K562 (cell line): ENCODE measurements at regions not wholly inside any gene's neighbourhood (a gene's known extent, or its start where the extent isn't known, plus 50 kb on each side); places are given as distances from the start of the nearest gene placed in this dataset.

ENCODE experiments used
- ATAC-seq: fragments of 200-7000 bp; cut with Tn5 transposase; 3 replicates; pipeline ENCODE4 v1.9.1; 2020; ENCODE audit warnings: moderate library complexity
- BruUV-seq: library from RNA; stranded (reverse); fragments of 400-500 nt; replicated peaks from 2 replicates; lab custom pipeline; 2021; lab: Mats Ljungman, UMichigan
- CTCF ChIA-PET: fragments of 300-600 bp; formaldehyde crosslinking; extraction: SDS; loops from one replicate; lab custom pipeline; 2021; ENCODE audit warnings: low intra/inter-chr PET ratio; lab: Yijun Ruan, JAX
- POLR2A ChIA-PET: fragments of 300-600, 350-650 bp; sonication (Branson Sonifier 250); formaldehyde crosslinking; extraction: SDS; loops from one replicate; lab custom pipeline; 2021; ENCODE audit warnings: antibody characterized with exemption, inconsistent platforms; lab: Yijun Ruan, JAX
- DNase-seq, 4 experiments: peaks; one replicate each; pipeline versions ENCODE4 v3.0.0 to v3.0.0-alpha.2; 2011 to 2018; ENCODE audit warnings: low spot score in 3 of 4, mixed read lengths in 3 of 4; ENCODE audit errors: extremely low read depth in 1 of 4
- FAIRE-seq: peaks from 2 replicates; lab custom pipeline; 2011; peaks lifted over from hg19 to GRCh38; lab: Jason Lieb, UNC
- H2AFZ ChIP-seq: 2 replicates; pipeline ENCODE4 v1.6.0; 2011; ENCODE audit warnings: low read depth, low read length, control low read depth, inconsistent platforms
- H3K27ac ChIP-seq: fragments of 200-600 bp; 3 replicates; pipeline ENCODE4 v1.8.0; 2011; ENCODE audit warnings: low read depth, mild to moderate bottlenecking, control low read depth, inconsistent platforms, low read length, moderate library complexity, mixed read lengths; ENCODE audit errors: extremely low read depth
- H3K27me3 ChIP-seq, 2 experiments: fragments of 300-600 bp in 1 of 2; 2 replicates in 1 of 2; 3 replicates in 1 of 2; pipeline versions ENCODE4 v1.6.0 to v1.8.0; 2011; ENCODE audit warnings: inconsistent platforms in 2 of 2, low read length in 2 of 2, mild to moderate bottlenecking in 1 of 2, mixed read lengths in 1 of 2, moderate library complexity in 1 of 2; ENCODE audit not compliant: control insufficient read depth in 2 of 2, insufficient read depth in 2 of 2
- H3K36me3 ChIP-seq: fragments of 300-600 bp; 3 replicates; pipeline ENCODE4 v1.8.0; 2011; ENCODE audit warnings: mild to moderate bottlenecking, low read length, inconsistent platforms; ENCODE audit not compliant: control insufficient read depth, insufficient read depth
- H3K4me1 ChIP-seq, 2 experiments: fragments of 200-600 bp in 1 of 2; replicated peaks in 1 of 2; 2 replicates in 1 of 2; 3 replicates in 1 of 2; pipeline versions ENCODE4 v1.5.1 to v1.8.0; 2011; ENCODE audit warnings: inconsistent platforms in 2 of 2, low read length in 2 of 2, mild to moderate bottlenecking in 1 of 2, mixed read lengths in 1 of 2, moderate library complexity in 1 of 2; ENCODE audit not compliant: control insufficient read depth in 2 of 2, insufficient read depth in 2 of 2
- H3K4me2 ChIP-seq: 2 replicates; pipeline ENCODE4 v1.6.1; 2011; ENCODE audit warnings: low read length, control low read depth, inconsistent platforms, mixed read lengths; ENCODE audit not compliant: insufficient read depth
- H3K4me3 ChIP-seq: fragments of 200-600 bp; sonication (generic), shearing (Covaris generic); 2 replicates; pipeline ENCODE4 v1.5.1; 2016; ENCODE audit warnings: control low read depth, inconsistent platforms
- H3K79me2 ChIP-seq: fragments of 200-600 bp; 3 replicates; pipeline ENCODE4 v1.8.0; 2011; ENCODE audit warnings: low read length, inconsistent platforms; ENCODE audit not compliant: control insufficient read depth, insufficient read depth
- H3K9ac ChIP-seq, 2 experiments: 2 replicates each; pipeline versions ENCODE4 v1.6.0 to v1.6.1; 2011; ENCODE audit warnings: low read depth in 2 of 2, low read length in 2 of 2, control low read depth in 1 of 2, inconsistent platforms in 1 of 2, mild to moderate bottlenecking in 1 of 2, mixed read lengths in 1 of 2; ENCODE audit not compliant: insufficient read depth in 1 of 2
- H3K9me1 ChIP-seq: one replicate; pipeline ENCODE4 v1.6.0; 2011; ENCODE audit warnings: inconsistent platforms, mild to moderate bottlenecking, low read length, moderate library complexity; ENCODE audit not compliant: control insufficient read depth, insufficient read depth
- H3K9me3 ChIP-seq: replicated peaks from 2 replicates; pipeline ENCODE4 v1.5.1; 2011; ENCODE audit warnings: low read depth, low read length, inconsistent platforms; ENCODE audit not compliant: control insufficient read depth, insufficient read depth
- H4K20me1 ChIP-seq: replicated peaks from 2 replicates; pipeline ENCODE4 v1.6.1; 2011; ENCODE audit warnings: low read length, inconsistent platforms, mixed read lengths; ENCODE audit not compliant: control insufficient read depth, insufficient read depth
- CBFA2T3 ChIP-seq: fragments of 450-650 bp; IDR thresholded peaks from 2 replicates; pipeline ENCODE4 v1.6.1; 2017
- DPF2 ChIP-seq: fragments of 450-650 bp; IDR thresholded peaks from 2 replicates; pipeline ENCODE4 v1.6.1; 2016
- E2F6 ChIP-seq, 2 experiments: IDR thresholded peaks; 2 replicates each; pipeline ENCODE4 v1.6.1; 2011; ENCODE audit warnings: borderline replicate concordance in 1 of 2, control low read depth in 1 of 2, low read depth in 1 of 2, low read length in 1 of 2, mild to moderate bottlenecking in 1 of 2, mixed read lengths in 1 of 2, moderate library complexity in 1 of 2; ENCODE audit not compliant: insufficient read depth in 1 of 2, insufficient read length in 1 of 2, poor library complexity in 1 of 2, severe bottlenecking in 1 of 2; ENCODE audit errors: extremely low read depth in 1 of 2
- FIP1L1 ChIP-seq: fragments of 200-400 bp; formaldehyde crosslinking; IDR thresholded peaks from 2 replicates; pipeline ENCODE4 v1.6.1; 2018; ENCODE audit warnings: mild to moderate bottlenecking, low read depth, low read length; ENCODE audit not compliant: poor library complexity, severe bottlenecking
- FOXP4 ChIP-seq: sonication (generic); formaldehyde crosslinking; IDR thresholded peaks from 2 replicates; pipeline ENCODE4 v1.8.0; 2022; ENCODE audit warnings: mild to moderate bottlenecking, missing genetic modification reagents, borderline replicate concordance
- GATA2 ChIP-seq: sonication (generic); formaldehyde crosslinking; IDR thresholded peaks from 2 replicates; pipeline ENCODE4 v1.4.0; 2020; ENCODE audit warnings: mild to moderate bottlenecking, missing genetic modification reagents
- GATAD2A ChIP-seq: fragments of 450-650 bp; IDR thresholded peaks from 2 replicates; pipeline ENCODE4 v1.6.1; 2017
- HLTF ChIP-seq: fragments of 450-650 bp; IDR thresholded peaks from 2 replicates; pipeline ENCODE4 v1.6.1; 2016
- JUND ChIP-seq, 2 experiments: IDR thresholded peaks; 2 replicates in 1 of 2; 3 replicates in 1 of 2; pipeline ENCODE4 v1.6.1; 2011; ENCODE audit warnings: borderline replicate concordance in 2 of 2, low read depth in 2 of 2, low read length in 2 of 2, improper control_type of control experiment in 1 of 2, missing biosample characterization in 1 of 2, missing genetic modification characterization in 1 of 2, missing genetic modification reagents in 1 of 2
- MTA3 ChIP-seq: fragments of 450-650 bp; formaldehyde crosslinking; IDR thresholded peaks from 2 replicates; pipeline ENCODE4 v1.6.1; 2017; ENCODE audit warnings: mild to moderate bottlenecking, borderline replicate concordance
- NCOR1 ChIP-seq: fragments of 450-650 bp; IDR thresholded peaks from 2 replicates; pipeline ENCODE4 v1.6.1; 2016; ENCODE audit warnings: mild to moderate bottlenecking, moderate library complexity
- PREB ChIP-seq: sonication (generic); formaldehyde crosslinking; IDR thresholded peaks from 2 replicates; pipeline ENCODE4 v1.8.1; 2023; ENCODE audit warnings: mild to moderate bottlenecking, missing genetic modification reagents
- RNF219 ChIP-seq: fragments of 250-450 bp; sonication (Bioruptor Pico); IDR thresholded peaks from 2 replicates; pipeline ENCODE4 v1.5.0; 2022; ENCODE audit warnings: mild to moderate bottlenecking
- ZNF12 ChIP-seq: sonication (generic); formaldehyde crosslinking; IDR thresholded peaks from 2 replicates; pipeline ENCODE4 v1.4.0; 2020; ENCODE audit warnings: mild to moderate bottlenecking, missing genetic modification reagents
- ZNF212 ChIP-seq: fragments of 450-650 bp; formaldehyde crosslinking; IDR thresholded peaks from 2 replicates; pipeline ENCODE4 v1.4.0; 2020; ENCODE audit warnings: mild to moderate bottlenecking
- ZNF253 ChIP-seq: fragments of 250-450 bp; sonication (Bioruptor Pico); conservative IDR thresholded peaks from 2 replicates; pipeline ENCODE4 v1.6.1; 2021; ENCODE audit warnings: mild to moderate bottlenecking
- in situ Hi-C: fragments of 300-500 bp; cut with MboI; formaldehyde crosslinking; loops from 4 replicates; pipeline ENCODE4 v1.15.0; 2018; ENCODE audit warnings: inconsistent platforms, mixed read lengths
- intact Hi-C: fragments of 100-400 bp; cut with micrococcal nuclease; formaldehyde crosslinking; loops from 2 replicates; pipeline ENCODE4 v1.14.2; 2022

GRCh38 chr12:105915997-105916759 lies 222.6 kb downstream of the NUAK1 start (continued):
- TF ChIP-seq MTA3, result no peak
- TF ChIP-seq E2F6 (IDR thresholded peaks at IDR 0.05; ENCODE audit: borderline replicate concordance in 1 of 2, extremely low read depth in 1 of 2, insufficient read depth in 1 of 2, insufficient read length in 1 of 2, low read depth in 1 of 2, low read length in 1 of 2, poor library complexity in 1 of 2, severe bottlenecking in 1 of 2), result no peak
- no peak for TF ChIP-seq NCOR1

- Histone ChIP-seq H3K36me3 (no peaks in the 10 kb centered on the region), H2AFZ (no peak overlapping the region), H3K4me1 (no peaks in the 10 kb centered on the region), H3K4me2 (no peak overlapping the region), H3K9me3 (no peaks in the 10 kb centered on the region), H3K79me2 (no peaks in the 10 kb centered on the region), H3K4me3 (no peak overlapping the region), H3K27me3 (no peaks in the 10 kb centered on the region), H3K9me1 (no peaks in the 10 kb centered on the region), H3K27ac (no peak overlapping the region), H4K20me1 (no peaks in the 10 kb centered on the region), H3K9ac (no peak overlapping the region)
- no peak for ATAC-seq
- no peak for DNase-seq
- no peak for FAIRE-seq
- no TSS peak for BruUV-seq
- intact Hi-C loops (no loop called here), in situ Hi-C loops (no loop called here)
- CTCF ChIA-PET, result no interaction called here
- POLR2A ChIA-PET, result interaction anchor here (0.7 kb wide), 1 partner anchor 1350 kb away, joined by 3 read pairs; no protein-coding TSS in a partner anchor
- no peak for TF ChIP-seq HLTF
- TF ChIP-seq ZNF12 (CRISPR knock-in tag), result no peak
- no peak for TF ChIP-seq ZNF212 (CRISPR knock-in tag)
- no peak for TF ChIP-seq RNF219
- no peak for TF ChIP-seq FOXP4 (CRISPR knock-in tag)
- TF ChIP-seq DPF2, result no peak
- no peak for TF ChIP-seq PREB (CRISPR knock-in tag)
- no peak for TF ChIP-seq JUND (IDR thresholded peaks at IDR 0.05; ENCODE audit: borderline replicate concordance, low read depth, low read length)
- TF ChIP-seq JUND (tag; IDR thresholded peaks at IDR 0.05; ENCODE audit: borderline replicate concordance, low read depth, low read length), result no peak
- TF ChIP-seq FIP1L1, result no peak
- TF ChIP-seq GATAD2A, result no peak
- TF ChIP-seq GATA2 (CRISPR knock-in tag), result no peak
- TF ChIP-seq ZNF253 (CRISPR knock-in tag), result no peak
- no peak for TF ChIP-seq CBFA2T3
Measured at GRCh38 chr12:105916760-105917039, 222.1 kb downstream of the NUAK1 start.
